ENCODE measurements at regions not wholly inside any gene's neighbourhood (a gene's known extent, or its start where the extent isn't known, plus 50 kb on each side); places are given as distances from the start of the nearest gene placed in this dataset.

GRCh38 chr6:9178071-9178470 is 742.7 kb upstream of the SLC35B3 start:
- ChIA-PET POLR2A (no interaction called here), CTCF (interaction anchor here (1.3 kb wide), 1 partner anchor 8 kb away, joined by 4 read pairs; no protein-coding TSS in a partner anchor)
- H3K27ac Mint-ChIP-seq, result no peak overlapping the region
- H3K9me3 Mint-ChIP-seq, result peaks cover 2% of the 10 kb centered on the region
- no peak for DNase-seq
- no peaks in the 10 kb centered on the region for H3K36me3 Mint-ChIP-seq (ENCODE audit: low read depth)
- no peak overlapping the region for H3K4me3 Mint-ChIP-seq
- no peaks in the 10 kb centered on the region for H3K4me1 Mint-ChIP-seq
- H3K27me3 Mint-ChIP-seq, result no peaks in the 10 kb centered on the region

DNA sequence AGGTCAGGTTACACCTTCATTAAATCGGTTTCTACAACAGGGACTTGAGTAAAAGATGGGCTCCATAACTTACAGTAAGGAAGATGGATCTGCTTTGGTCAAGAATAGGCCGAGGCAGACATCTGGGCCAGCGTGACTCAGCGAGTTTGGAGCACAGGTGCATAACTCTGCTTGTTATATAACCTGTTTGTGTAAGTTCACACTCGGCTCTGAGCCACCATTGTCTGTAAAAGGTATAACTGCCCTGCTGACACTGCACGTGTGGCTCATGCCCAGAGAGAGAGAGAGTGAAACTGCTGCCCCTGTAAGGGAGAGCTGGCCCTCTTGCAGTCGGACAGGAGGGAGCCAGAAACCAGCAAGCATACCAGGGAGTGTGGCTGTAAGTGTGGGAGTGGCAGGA is 737.9 kb upstream of the SLC35B3 start:
- CTCF ChIA-PET, result interaction anchor here (1.3 kb wide), 1 partner anchor 9 kb away, joined by 3 read pairs; no protein-coding TSS in a partner anchor
- no peak for DNase-seq
- H3K4me1 Mint-ChIP-seq, result no peaks in the 10 kb centered on the region
- peaks cover 5% of the 10 kb centered on the region for H3K27me3 Mint-ChIP-seq
- POLR2A ChIA-PET, result no interaction called here
- H3K9me3 Mint-ChIP-seq, result peaks cover 2% of the 10 kb centered on the region
- no peak overlapping the region for H3K4me3 Mint-ChIP-seq
- H3K27ac Mint-ChIP-seq, result no peak overlapping the region
- H3K36me3 Mint-ChIP-seq (ENCODE audit: low read depth), result no peaks in the 10 kb centered on the region

GRCh38 chr6:9172096-9172495 is 736.8 kb upstream of the SLC35B3 start:
- Mint-ChIP-seq H3K27me3 (peaks cover 5% of the 10 kb centered on the region), H3K9me3 (peaks cover 2% of the 10 kb centered on the region), H3K4me3 (no peak overlapping the region), H3K27ac (no peak overlapping the region), H3K4me1 (no peaks in the 10 kb centered on the region), H3K36me3 (ENCODE audit: low read depth) (no peaks in the 10 kb centered on the region)
- no peak for DNase-seq
- CTCF ChIA-PET, result no interaction called here
- POLR2A ChIA-PET, result no interaction called here

GRCh38 chr6:9168669-9169068 is 733.3 kb upstream of the SLC35B3 start:
- no peak overlapping the region for H3K27ac Mint-ChIP-seq
- DNase-seq, result no peak
- ChIA-PET CTCF (interaction anchor here (1.5 kb wide), 1 partner anchor 10 kb away, joined by 4 read pairs; no protein-coding TSS in a partner anchor), POLR2A (no interaction called here)
- H3K36me3 Mint-ChIP-seq (ENCODE audit: low read depth), result no peaks in the 10 kb centered on the region
- peaks cover 5% of the 10 kb centered on the region for H3K27me3 Mint-ChIP-seq
- H3K9me3 Mint-ChIP-seq, result no peaks in the 10 kb centered on the region
- no peak overlapping the region for H3K4me3 Mint-ChIP-seq
- H3K4me1 Mint-ChIP-seq, result no peaks in the 10 kb centered on the region

- H3K27ac Mint-ChIP-seq, result no peak overlapping the region
- H3K4me1 Mint-ChIP-seq, result no peaks in the 10 kb centered on the region
- peaks cover 5% of the 10 kb centered on the region for H3K9me3 Mint-ChIP-seq
- no peak overlapping the region for H3K4me3 Mint-ChIP-seq
- no peaks in the 10 kb centered on the region for H3K27me3 Mint-ChIP-seq
- H3K36me3 Mint-ChIP-seq (ENCODE audit: low read depth), result no peaks in the 10 kb centered on the region
- CTCF ChIA-PET, result no interaction called here
- DNase-seq, result no peak
- POLR2A ChIA-PET, result no interaction called here
Observed at GRCh38 chr6:9161731-9162130, 726.4 kb upstream of the SLC35B3 start.

GRCh38 chr6:9159051-9159450 is 723.7 kb upstream of the SLC35B3 start:
- ChIA-PET CTCF (no interaction called here), POLR2A (no interaction called here)

DNA sequence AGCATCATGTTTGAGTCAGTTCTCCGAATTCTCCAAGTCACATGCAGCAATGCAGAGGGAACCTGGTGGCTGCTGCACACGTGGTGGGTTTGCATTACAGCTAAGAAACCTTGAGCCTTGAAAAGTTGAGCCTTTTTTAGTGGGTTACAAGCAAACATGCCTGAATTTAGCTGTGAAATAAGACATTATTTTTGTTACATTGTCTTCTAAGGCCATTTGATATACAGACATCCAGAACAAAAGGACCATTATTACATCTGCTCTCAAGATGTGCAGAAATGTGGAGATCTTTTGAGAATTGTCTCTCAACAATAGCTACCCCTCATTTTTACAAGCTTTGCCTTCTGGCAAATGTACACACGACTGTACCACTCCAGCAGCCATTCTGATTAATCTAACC is 720.5 kb upstream of the SLC35B3 start:
- Mint-ChIP-seq H3K27me3 (no peaks in the 10 kb centered on the region), H3K36me3 (ENCODE audit: low read depth) (no peaks in the 10 kb centered on the region), H3K4me3 (no peak overlapping the region), H3K4me1 (no peaks in the 10 kb centered on the region), H3K9me3 (peaks cover 3% of the 10 kb centered on the region), H3K27ac (no peak overlapping the region)
- no peak for DNase-seq
- POLR2A ChIA-PET, result no interaction called here
- CTCF ChIA-PET, result no interaction called here

More at GRCh38 chr6:9159051-9159450, 723.7 kb upstream of the SLC35B3 start:
- H3K36me3 Mint-ChIP-seq (ENCODE audit: low read depth), result no peaks in the 10 kb centered on the region
- DNase-seq, result no peak
- H3K9me3 Mint-ChIP-seq, result peaks cover 5% of the 10 kb centered on the region
- H3K4me3 Mint-ChIP-seq, result no peak overlapping the region
- H3K4me1 Mint-ChIP-seq, result no peaks in the 10 kb centered on the region
- H3K27me3 Mint-ChIP-seq, result no peaks in the 10 kb centered on the region
- H3K27ac Mint-ChIP-seq, result no peak overlapping the region

GRCh38 chr6:9143140-9143539 is 707.8 kb upstream of the SLC35B3 start:
- CTCF ChIA-PET, result no interaction called here
- Mint-ChIP-seq H3K9me3 (no peaks in the 10 kb centered on the region), H3K27me3 (no peaks in the 10 kb centered on the region), H3K36me3 (ENCODE audit: low read depth) (no peaks in the 10 kb centered on the region), H3K4me3 (no peak overlapping the region), H3K4me1 (no peaks in the 10 kb centered on the region), H3K27ac (no peak overlapping the region)
- no peak for DNase-seq
- POLR2A ChIA-PET, result no interaction called here

GRCh38 chr6:9140951-9141460 is 705.7 kb upstream of the SLC35B3 start:
- ChIA-PET CTCF (no interaction called here), POLR2A (no interaction called here)
- Mint-ChIP-seq H3K27ac (no peak overlapping the region), H3K27me3 (no peaks in the 10 kb centered on the region), H3K36me3 (ENCODE audit: low read depth) (no peaks in the 10 kb centered on the region), H3K4me3 (no peak overlapping the region), H3K9me3 (no peaks in the 10 kb centered on the region), H3K4me1 (no peaks in the 10 kb centered on the region)
- no peak for DNase-seq

DNA sequence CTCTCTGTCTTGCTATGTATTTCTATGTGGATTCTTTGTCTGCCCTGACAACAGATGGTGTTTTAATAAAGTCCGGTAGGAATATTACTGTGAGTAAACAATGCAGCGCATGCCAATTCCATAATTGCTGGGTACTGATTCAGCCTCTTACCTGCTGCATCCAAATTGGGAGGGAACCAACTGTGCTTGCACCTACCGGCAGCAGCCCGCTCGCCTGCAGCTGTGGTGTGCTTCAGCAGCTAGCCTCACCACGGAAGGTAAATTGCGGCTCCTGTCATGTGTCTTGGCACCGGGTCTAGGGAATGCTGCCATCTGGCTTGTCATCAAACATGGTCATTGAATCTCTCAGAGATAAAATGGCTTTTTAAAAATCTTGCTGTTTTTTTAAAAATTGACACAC is 704.8 kb upstream of the SLC35B3 start:
- Mint-ChIP-seq H3K36me3 (ENCODE audit: low read depth) (no peaks in the 10 kb centered on the region), H3K4me3 (no peak overlapping the region), H3K9me3 (no peaks in the 10 kb centered on the region), H3K4me1 (no peaks in the 10 kb centered on the region), H3K27me3 (no peaks in the 10 kb centered on the region), H3K27ac (no peak overlapping the region)
- ChIA-PET CTCF (no interaction called here), POLR2A (no interaction called here)
- no peak for DNase-seq

- no peak overlapping the region for H3K4me3 Mint-ChIP-seq
Observed at GRCh38 chr6:9139746-9140145, 704.4 kb upstream of the SLC35B3 start.

DNA sequence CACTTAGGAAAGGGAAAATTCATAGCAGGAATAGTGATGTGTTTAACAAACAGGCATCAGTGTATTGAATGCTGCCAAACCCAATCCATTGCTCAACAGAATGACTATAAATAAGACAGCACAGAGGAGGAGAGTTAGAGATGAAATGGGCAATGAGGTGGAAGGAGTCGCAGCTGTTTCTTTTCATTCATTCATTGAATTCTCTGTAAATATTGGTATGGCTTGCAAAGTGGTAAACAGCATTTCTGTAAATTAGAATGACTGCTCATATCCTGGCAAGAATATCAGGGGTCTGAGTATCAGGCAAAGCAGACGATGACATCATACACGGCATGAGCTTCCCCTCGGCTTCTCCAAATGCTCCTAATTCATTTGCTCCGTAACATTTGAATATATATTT is 703.6 kb upstream of the SLC35B3 start:
- H3K27ac Mint-ChIP-seq, result no peak overlapping the region
- no peak for DNase-seq
- ChIA-PET CTCF (no interaction called here), POLR2A (no interaction called here)
- no peaks in the 10 kb centered on the region for H3K27me3 Mint-ChIP-seq
- H3K4me1 Mint-ChIP-seq, result no peaks in the 10 kb centered on the region
- no peak overlapping the region for H3K4me3 Mint-ChIP-seq
- H3K9me3 Mint-ChIP-seq, result no peaks in the 10 kb centered on the region
- no peaks in the 10 kb centered on the region for H3K36me3 Mint-ChIP-seq (ENCODE audit: low read depth)

More at GRCh38 chr6:9139746-9140145, 704.4 kb upstream of the SLC35B3 start:
- POLR2A ChIA-PET, result no interaction called here
- no peaks in the 10 kb centered on the region for H3K36me3 Mint-ChIP-seq (ENCODE audit: low read depth)
- no peak overlapping the region for H3K27ac Mint-ChIP-seq
- no peaks in the 10 kb centered on the region for H3K9me3 Mint-ChIP-seq
- H3K4me1 Mint-ChIP-seq, result no peaks in the 10 kb centered on the region
- no peak for DNase-seq
- CTCF ChIA-PET, result no interaction called here
- H3K27me3 Mint-ChIP-seq, result no peaks in the 10 kb centered on the region

GRCh38 chr6:9136141-9136822 is 700.9 kb upstream of the SLC35B3 start:
- ChIA-PET CTCF (no interaction called here), POLR2A (no interaction called here)
- no peaks in the 10 kb centered on the region for H3K27me3 Mint-ChIP-seq
- H3K27ac Mint-ChIP-seq, result no peak overlapping the region
- no peaks in the 10 kb centered on the region for H3K36me3 Mint-ChIP-seq (ENCODE audit: low read depth)
- H3K9me3 Mint-ChIP-seq, result no peaks in the 10 kb centered on the region
- H3K4me1 Mint-ChIP-seq, result no peaks in the 10 kb centered on the region
- H3K4me3 Mint-ChIP-seq, result no peak overlapping the region
- DNase-seq, result no peak

DNA sequence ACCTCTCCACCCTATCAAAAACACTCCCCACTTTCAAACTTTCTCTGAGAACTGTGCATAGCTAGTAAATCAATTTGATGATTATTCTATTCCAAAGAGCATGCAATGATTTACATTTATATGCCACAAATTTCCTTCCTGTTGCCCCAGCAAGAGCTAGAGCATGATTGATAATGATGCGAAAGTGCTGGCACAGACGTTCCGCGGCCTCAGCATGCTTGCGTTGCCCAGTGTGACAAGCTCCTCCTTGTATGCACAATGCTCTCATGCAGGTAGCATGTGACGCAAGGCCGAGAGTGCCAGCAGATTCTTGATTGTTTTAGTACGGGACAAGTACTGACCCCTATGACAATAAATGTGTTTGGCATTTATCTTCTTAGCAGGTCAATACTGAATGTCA is 696.3 kb upstream of the SLC35B3 start:
- H3K27ac Mint-ChIP-seq, result no peak overlapping the region
- no peaks in the 10 kb centered on the region for H3K9me3 Mint-ChIP-seq
- CTCF ChIA-PET, result no interaction called here
- H3K36me3 Mint-ChIP-seq (ENCODE audit: low read depth), result no peaks in the 10 kb centered on the region
- no peaks in the 10 kb centered on the region for H3K4me1 Mint-ChIP-seq
- H3K27me3 Mint-ChIP-seq, result no peaks in the 10 kb centered on the region
- POLR2A ChIA-PET, result no interaction called here
- no peak for DNase-seq
- no peak overlapping the region for H3K4me3 Mint-ChIP-seq

Measured in activated CD4-positive, alpha-beta T cell treated with anti-CD3 and anti-CD28 coated beads, Interleukin-2, amount 10 ng/mL, durations not matched to agents 7 days and 5 days (primary cell).